Hepatocyte (in vitro differentiated cells): ENCODE measurements at regions not wholly inside any gene's neighbourhood (a gene's known extent, or its start where the extent isn't known, plus 50 kb on each side); places are given as distances from the start of the nearest gene placed in this dataset.
"Not testable (repeated sequence)": the region's sequence is repeated elsewhere in the genome, so short reads cannot be mapped to it uniquely, and the experiment has no call there.

Experiments used
- DNase-seq: peaks from one replicate; pipeline ENCODE4 v3.0.0-alpha.2; 2016; ENCODE audit warnings: low spot score
- H2AFZ ChIP-seq: fragments of 200-600 bp; sonication (generic); 2 replicates; pipeline ENCODE4 v1.6.0; 2016; ENCODE audit warnings: antibody characterized with exemption, mild to moderate bottlenecking
- H3K27ac ChIP-seq: fragments of 200-600 bp; sonication (generic); 2 replicates; pipeline ENCODE4 v1.5.1; 2016; ENCODE audit warnings: mild to moderate bottlenecking
- H3K27me3 ChIP-seq: fragments of 200-600 bp; sonication (generic); 2 replicates; pipeline ENCODE4 v1.6.1; 2016
- H3K36me3 ChIP-seq: fragments of 200-600 bp; sonication (generic); replicated peaks from 2 replicates; pipeline ENCODE4 v1.5.1; 2016; ENCODE audit warnings: low read depth; ENCODE audit not compliant: insufficient read depth
- H3K4me1 ChIP-seq: fragments of 200-600 bp; sonication (generic); 2 replicates; pipeline ENCODE4 v1.5.1; 2016; ENCODE audit warnings: mild to moderate bottlenecking, moderate library complexity; ENCODE audit not compliant: insufficient read depth
- H3K4me2 ChIP-seq: fragments of 200-600 bp; sonication (generic); 2 replicates; pipeline ENCODE4 v1.6.0; 2016
- H3K4me3 ChIP-seq: fragments of 200-600 bp; sonication (generic); 2 replicates; pipeline ENCODE4 v1.5.1; 2016; ENCODE audit warnings: mild to moderate bottlenecking
- H3K79me2 ChIP-seq: fragments of 200-600 bp; sonication (generic); 2 replicates; pipeline ENCODE4 v1.6.0; 2017; ENCODE audit warnings: mild to moderate bottlenecking
- H3K9me2 ChIP-seq: fragments of 200-600 bp; sonication (generic); replicated peaks from 2 replicates; pipeline ENCODE4 v1.6.0; 2017; ENCODE audit warnings: mild to moderate bottlenecking; ENCODE audit not compliant: insufficient read depth
- H3K9me3 ChIP-seq: fragments of 200-600 bp; sonication (generic); 2 replicates; pipeline ENCODE4 v1.5.1; 2016; ENCODE audit warnings: low read depth, mild to moderate bottlenecking
- H4K20me1 ChIP-seq: fragments of 200-600 bp; sonication (generic); 2 replicates; pipeline ENCODE4 v1.6.0; 2016; ENCODE audit warnings: mild to moderate bottlenecking; ENCODE audit not compliant: insufficient read depth, poor library complexity, severe bottlenecking
- WGBS: methylation state at CpG from one replicate; pipeline ENCODE4 v1.1.6; 2016; ENCODE audit warnings: low lambda C conversion rate; ENCODE audit errors: missing lambda C conversion rate; 5-methylcytosine and 5-hydroxymethylcytosine counted together

GRCh38 chr10:46730729-46731128, 151.8 kb downstream of the SYT15 start:
- not testable (repeated sequence) for H3K36me3 ChIP-seq, H3K27me3 ChIP-seq, H3K27ac ChIP-seq, H3K4me3 ChIP-seq, H2AFZ ChIP-seq, H3K9me2 ChIP-seq, H3K9me3 ChIP-seq, H3K4me2 ChIP-seq, H3K79me2 ChIP-seq, H4K20me1 ChIP-seq, DNase-seq, H3K4me1 ChIP-seq
- 100% methylated on average over 1 of the region's 3 CpGs for WGBS

DNA sequence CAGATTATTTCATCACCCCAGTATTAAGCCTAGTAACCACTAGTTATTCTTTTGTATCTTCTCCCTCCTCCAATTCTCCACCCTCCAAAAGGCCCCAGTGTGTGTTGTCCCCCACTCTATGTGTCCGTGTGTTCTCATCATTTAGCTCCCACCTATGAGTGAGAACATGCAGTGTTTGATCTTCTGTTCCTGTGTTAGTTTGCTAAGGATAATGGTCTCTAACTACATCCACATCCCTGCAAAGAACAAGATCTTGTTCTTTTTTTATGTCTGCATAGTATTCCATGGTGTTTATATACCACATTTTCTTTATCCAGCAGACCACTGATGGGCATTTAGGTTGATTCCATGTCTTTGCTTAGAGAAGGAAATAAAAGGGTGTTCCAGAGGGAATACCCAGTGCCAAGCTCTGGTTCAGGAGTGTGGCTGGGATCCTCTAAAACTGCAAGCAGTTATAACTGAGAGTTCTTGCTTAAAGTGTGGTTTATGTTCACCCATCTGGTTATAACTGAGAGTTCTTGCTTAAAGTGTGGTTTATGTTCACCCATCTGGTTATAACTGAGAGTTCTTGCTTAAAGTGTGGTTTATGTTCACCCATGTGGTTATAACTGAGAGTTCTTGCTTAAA, 154.8 kb downstream of the SYT15 start:
- not testable (repeated sequence) for H2AFZ ChIP-seq, H3K9me3 ChIP-seq, H3K9me2 ChIP-seq, DNase-seq, H3K4me2 ChIP-seq, H3K36me3 ChIP-seq, H3K27me3 ChIP-seq, H3K27ac ChIP-seq, H4K20me1 ChIP-seq, H3K4me3 ChIP-seq, H3K4me1 ChIP-seq, H3K79me2 ChIP-seq
- no CpG with 5 or more reads among the region's 1 CpG for WGBS

DNA sequence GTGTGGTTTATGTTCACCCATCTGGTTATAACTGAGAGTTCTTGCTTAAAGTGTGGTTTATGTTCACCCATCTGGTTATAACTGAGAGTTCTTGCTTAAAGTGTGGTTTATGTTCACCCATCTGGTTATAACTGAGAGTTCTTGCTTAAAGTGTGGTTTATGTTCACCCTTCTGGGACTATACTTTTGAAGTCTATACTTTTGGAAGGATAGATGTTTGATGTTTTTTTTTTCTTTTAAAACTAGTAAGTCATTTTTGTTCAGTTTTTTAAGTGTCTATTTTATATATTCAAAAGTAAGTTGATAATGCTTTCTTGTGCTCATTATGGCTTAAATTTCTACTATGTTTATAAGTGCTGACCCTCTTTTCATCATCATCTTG, 155.3 kb downstream of the SYT15 start:
- not testable (repeated sequence) for H3K4me1 ChIP-seq, DNase-seq, H3K4me3 ChIP-seq, H3K27ac ChIP-seq, H3K9me2 ChIP-seq, H4K20me1 ChIP-seq, H3K36me3 ChIP-seq, H3K27me3 ChIP-seq, H2AFZ ChIP-seq, H3K4me2 ChIP-seq, H3K79me2 ChIP-seq, H3K9me3 ChIP-seq

GRCh38 chr10:46739919-46740318, 161.0 kb downstream of the SYT15 start:
- H3K4me1 ChIP-seq, H3K9me2 ChIP-seq, H3K27ac ChIP-seq, H3K4me2 ChIP-seq, H3K4me3 ChIP-seq, H3K79me2 ChIP-seq, H3K36me3 ChIP-seq, DNase-seq, H3K9me3 ChIP-seq, H2AFZ ChIP-seq, H3K27me3 ChIP-seq, H4K20me1 ChIP-seq: not testable (repeated sequence)
- WGBS = 93% methylated on average over 9 of the region's 16 CpGs

- not testable (repeated sequence) for H3K79me2 ChIP-seq, H3K9me2 ChIP-seq, H3K4me2 ChIP-seq, H2AFZ ChIP-seq, H3K27ac ChIP-seq, DNase-seq, H4K20me1 ChIP-seq, H3K9me3 ChIP-seq, H3K27me3 ChIP-seq, H3K4me1 ChIP-seq, H3K4me3 ChIP-seq, H3K36me3 ChIP-seq
- 87% methylated on average over 16 of the region's 17 CpGs for WGBS
Observed at GRCh38 chr10:46740368-46740767, 161.4 kb downstream of the SYT15 start.

DNA sequence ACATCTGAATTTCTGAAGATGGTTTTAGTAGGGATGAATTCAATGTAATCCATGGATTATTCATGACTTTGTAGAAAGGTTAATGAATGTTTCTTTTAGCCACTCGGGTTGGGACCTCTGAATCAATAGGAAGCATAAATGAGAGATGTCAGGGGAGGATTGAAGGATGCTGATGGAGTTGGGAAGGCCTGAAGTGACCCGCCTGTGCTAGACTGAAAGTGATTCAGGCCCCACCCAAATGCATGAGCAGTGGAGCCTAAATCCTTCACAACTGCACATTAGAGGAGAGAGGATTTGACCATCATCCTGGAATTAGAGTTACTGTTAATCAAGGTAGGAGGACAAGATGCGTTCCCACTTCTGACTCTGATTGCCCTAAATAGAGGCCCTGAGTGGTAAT, 162.2 kb upstream of the PTPN20 start:
- H3K4me3 ChIP-seq, H3K9me2 ChIP-seq, H3K36me3 ChIP-seq, H3K4me1 ChIP-seq, H3K4me2 ChIP-seq, H3K27ac ChIP-seq, H3K27me3 ChIP-seq, DNase-seq, H4K20me1 ChIP-seq, H2AFZ ChIP-seq, H3K9me3 ChIP-seq, H3K79me2 ChIP-seq: not testable (repeated sequence)
- whole genome bisulfite sequencing = 95% methylated on average over 3 of the region's 3 CpGs

- H3K27me3 ChIP-seq, H3K36me3 ChIP-seq, H3K79me2 ChIP-seq, H3K4me1 ChIP-seq, H2AFZ ChIP-seq, H3K4me2 ChIP-seq, DNase-seq, H3K9me2 ChIP-seq, H4K20me1 ChIP-seq, H3K27ac ChIP-seq, H3K4me3 ChIP-seq, H3K9me3 ChIP-seq: not testable (repeated sequence)
- 93% methylated on average over 2 of the region's 2 CpGs for WGBS
Observed at GRCh38 chr10:46749470-46749869, 161.8 kb upstream of the PTPN20 start.

GRCh38 chr10:46753763-46754162, 157.5 kb upstream of the PTPN20 start:
- H3K4me3 ChIP-seq, H2AFZ ChIP-seq, H3K27ac ChIP-seq, H3K4me2 ChIP-seq, H3K27me3 ChIP-seq, H3K4me1 ChIP-seq, H3K9me2 ChIP-seq, H3K36me3 ChIP-seq, H3K9me3 ChIP-seq, H4K20me1 ChIP-seq, H3K79me2 ChIP-seq, DNase-seq: not testable (repeated sequence)
- 53% methylated on average over 4 of the region's 5 CpGs for WGBS

DNA sequence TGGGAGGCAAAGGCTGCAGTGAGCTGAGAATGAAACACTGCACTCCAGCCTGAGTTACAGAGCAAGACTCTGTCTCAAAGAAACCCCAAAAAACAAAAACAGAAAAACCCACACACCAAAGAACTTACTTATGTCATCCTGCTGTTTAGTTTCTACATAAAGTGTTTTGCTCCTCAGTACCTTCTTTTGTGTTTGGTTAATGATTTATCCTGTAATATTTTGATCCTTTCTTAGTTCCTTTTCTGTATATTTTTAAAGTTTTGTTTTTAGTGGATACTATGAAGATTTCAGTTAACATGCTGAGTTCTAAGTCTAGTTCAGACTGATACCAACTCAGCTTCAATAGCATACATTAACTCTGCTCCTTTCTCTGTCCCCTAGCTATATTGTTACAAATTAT, 149.8 kb upstream of the PTPN20 start:
- not testable (repeated sequence) for DNase-seq, H2AFZ ChIP-seq, H3K9me3 ChIP-seq, H3K4me3 ChIP-seq, H4K20me1 ChIP-seq, H3K4me2 ChIP-seq, H3K27ac ChIP-seq, H3K79me2 ChIP-seq, H3K9me2 ChIP-seq, H3K36me3 ChIP-seq, H3K27me3 ChIP-seq, H3K4me1 ChIP-seq
